ENCODE measurements at regions not wholly inside any gene's neighbourhood (a gene's known extent, or its start where the extent isn't known, plus 50 kb on each side); places are given as distances from the start of the nearest gene placed in this dataset.

GRCh38 chr3:72530426-72530825, 317.8 kb downstream of the SHQ1 start:
- H3K4me1 ChIP-seq (ENCODE audit: control insufficient read depth, insufficient read depth, low read length, poor library complexity, severe bottlenecking) = no peaks in the 10 kb centered on the region
- DNase-seq = no peak
- H3K9me3 ChIP-seq (ENCODE audit: control insufficient read depth, low read length) = no peaks in the 10 kb centered on the region
- H3K27me3 ChIP-seq (replicated peaks; ENCODE audit: control insufficient read depth, insufficient read depth, low read length, poor library complexity, severe bottlenecking) = no peaks in the 10 kb centered on the region
- no peak overlapping the region for H3K4me3 ChIP-seq (ENCODE audit: insufficient read depth, low read depth, low read length, poor library complexity, severe bottlenecking)
- no peaks in the 10 kb centered on the region for H3K36me3 ChIP-seq (ENCODE audit: control insufficient read depth, insufficient read depth, low read length)
- H3K27ac ChIP-seq (ENCODE audit: insufficient read depth, low read length, poor library complexity, severe bottlenecking) = no peak overlapping the region

- no peaks in the 10 kb centered on the region for H3K4me1 ChIP-seq (ENCODE audit: control insufficient read depth, insufficient read depth, low read length, poor library complexity, severe bottlenecking)
- DNase-seq = no peak
- no peak overlapping the region for H3K27ac ChIP-seq (ENCODE audit: insufficient read depth, low read length, poor library complexity, severe bottlenecking)
- H3K36me3 ChIP-seq (ENCODE audit: control insufficient read depth, insufficient read depth, low read length) = no peaks in the 10 kb centered on the region
- no peaks in the 10 kb centered on the region for H3K9me3 ChIP-seq (ENCODE audit: control insufficient read depth, low read length)
- no peak overlapping the region for H3K4me3 ChIP-seq (ENCODE audit: insufficient read depth, low read depth, low read length, poor library complexity, severe bottlenecking)
- no peaks in the 10 kb centered on the region for H3K27me3 ChIP-seq (replicated peaks; ENCODE audit: control insufficient read depth, insufficient read depth, low read length, poor library complexity, severe bottlenecking)
Measured at GRCh38 chr3:72529081-72529480, 319.2 kb downstream of the SHQ1 start.

GRCh38 chr3:72523429-72524151, 324.7 kb downstream of the SHQ1 start:
- no peak overlapping the region for H3K4me3 ChIP-seq (ENCODE audit: insufficient read depth, low read depth, low read length, poor library complexity, severe bottlenecking)
- H3K27me3 ChIP-seq (replicated peaks; ENCODE audit: control insufficient read depth, insufficient read depth, low read length, poor library complexity, severe bottlenecking) = no peaks in the 10 kb centered on the region
- no peaks in the 10 kb centered on the region for H3K9me3 ChIP-seq (ENCODE audit: control insufficient read depth, low read length)
- no peaks in the 10 kb centered on the region for H3K36me3 ChIP-seq (ENCODE audit: control insufficient read depth, insufficient read depth, low read length)
- no peaks in the 10 kb centered on the region for H3K4me1 ChIP-seq (ENCODE audit: control insufficient read depth, insufficient read depth, low read length, poor library complexity, severe bottlenecking)
- DNase-seq = no peak
- no peak overlapping the region for H3K27ac ChIP-seq (ENCODE audit: insufficient read depth, low read length, poor library complexity, severe bottlenecking)

GRCh38 chr3:72520690-72521308, 327.4 kb downstream of the SHQ1 start:
- H3K27ac ChIP-seq (ENCODE audit: insufficient read depth, low read length, poor library complexity, severe bottlenecking) = no peak overlapping the region
- no peak for DNase-seq

GRCh38 chr3:72519946-72520604, 328.2 kb downstream of the SHQ1 start:
- H3K4me1 ChIP-seq (ENCODE audit: control insufficient read depth, insufficient read depth, low read length, poor library complexity, severe bottlenecking) = no peaks in the 10 kb centered on the region
- DNase-seq = no peak
- H3K9me3 ChIP-seq (ENCODE audit: control insufficient read depth, low read length) = no peaks in the 10 kb centered on the region
- no peaks in the 10 kb centered on the region for H3K27me3 ChIP-seq (replicated peaks; ENCODE audit: control insufficient read depth, insufficient read depth, low read length, poor library complexity, severe bottlenecking)
- H3K4me3 ChIP-seq (ENCODE audit: insufficient read depth, low read depth, low read length, poor library complexity, severe bottlenecking) = no peak overlapping the region
- H3K27ac ChIP-seq (ENCODE audit: insufficient read depth, low read length, poor library complexity, severe bottlenecking) = no peak overlapping the region
- no peaks in the 10 kb centered on the region for H3K36me3 ChIP-seq (ENCODE audit: control insufficient read depth, insufficient read depth, low read length)

More at GRCh38 chr3:72520690-72521308, 327.4 kb downstream of the SHQ1 start:
- Histone ChIP-seq H3K36me3 (ENCODE audit: control insufficient read depth, insufficient read depth, low read length) (no peaks in the 10 kb centered on the region), H3K4me1 (ENCODE audit: control insufficient read depth, insufficient read depth, low read length, poor library complexity, severe bottlenecking) (no peaks in the 10 kb centered on the region), H3K4me3 (ENCODE audit: insufficient read depth, low read depth, low read length, poor library complexity, severe bottlenecking) (no peak overlapping the region), H3K9me3 (ENCODE audit: control insufficient read depth, low read length) (no peaks in the 10 kb centered on the region), H3K27me3 (replicated peaks; ENCODE audit: control insufficient read depth, insufficient read depth, low read length, poor library complexity, severe bottlenecking) (no peaks in the 10 kb centered on the region)

- Histone ChIP-seq H3K4me3 (ENCODE audit: insufficient read depth, low read depth, low read length, poor library complexity, severe bottlenecking) (no peak overlapping the region), H3K36me3 (ENCODE audit: control insufficient read depth, insufficient read depth, low read length) (no peaks in the 10 kb centered on the region), H3K9me3 (ENCODE audit: control insufficient read depth, low read length) (no peaks in the 10 kb centered on the region), H3K27me3 (replicated peaks; ENCODE audit: control insufficient read depth, insufficient read depth, low read length, poor library complexity, severe bottlenecking) (no peaks in the 10 kb centered on the region), H3K27ac (ENCODE audit: insufficient read depth, low read length, poor library complexity, severe bottlenecking) (no peak overlapping the region), H3K4me1 (ENCODE audit: control insufficient read depth, insufficient read depth, low read length, poor library complexity, severe bottlenecking) (no peaks in the 10 kb centered on the region)
- no peak for DNase-seq
Measured at GRCh38 chr3:72517921-72518424, 330.3 kb downstream of the SHQ1 start.

GRCh38 chr3:72517336-72517735, 330.9 kb downstream of the SHQ1 start:
- no peak for DNase-seq
- H3K4me3 ChIP-seq (ENCODE audit: insufficient read depth, low read depth, low read length, poor library complexity, severe bottlenecking) = no peak overlapping the region
- no peaks in the 10 kb centered on the region for H3K9me3 ChIP-seq (ENCODE audit: control insufficient read depth, low read length)
- H3K36me3 ChIP-seq (ENCODE audit: control insufficient read depth, insufficient read depth, low read length) = no peaks in the 10 kb centered on the region
- no peaks in the 10 kb centered on the region for H3K27me3 ChIP-seq (replicated peaks; ENCODE audit: control insufficient read depth, insufficient read depth, low read length, poor library complexity, severe bottlenecking)
- no peak overlapping the region for H3K27ac ChIP-seq (ENCODE audit: insufficient read depth, low read length, poor library complexity, severe bottlenecking)
- H3K4me1 ChIP-seq (ENCODE audit: control insufficient read depth, insufficient read depth, low read length, poor library complexity, severe bottlenecking) = no peaks in the 10 kb centered on the region

- H3K4me1 ChIP-seq (ENCODE audit: control insufficient read depth, insufficient read depth, low read length, poor library complexity, severe bottlenecking) = no peaks in the 10 kb centered on the region
- DNase-seq = no peak
- H3K4me3 ChIP-seq (ENCODE audit: insufficient read depth, low read depth, low read length, poor library complexity, severe bottlenecking) = no peak overlapping the region
- H3K36me3 ChIP-seq (ENCODE audit: control insufficient read depth, insufficient read depth, low read length) = no peaks in the 10 kb centered on the region
- no peaks in the 10 kb centered on the region for H3K27me3 ChIP-seq (replicated peaks; ENCODE audit: control insufficient read depth, insufficient read depth, low read length, poor library complexity, severe bottlenecking)
- no peak overlapping the region for H3K27ac ChIP-seq (ENCODE audit: insufficient read depth, low read length, poor library complexity, severe bottlenecking)
- H3K9me3 ChIP-seq (ENCODE audit: control insufficient read depth, low read length) = no peaks in the 10 kb centered on the region
Measured at GRCh38 chr3:72516361-72516760, 331.9 kb downstream of the SHQ1 start.

- H3K9me3 ChIP-seq (ENCODE audit: control insufficient read depth, low read length) = no peaks in the 10 kb centered on the region
- H3K4me1 ChIP-seq (ENCODE audit: control insufficient read depth, insufficient read depth, low read length, poor library complexity, severe bottlenecking) = no peaks in the 10 kb centered on the region
- H3K27me3 ChIP-seq (replicated peaks; ENCODE audit: control insufficient read depth, insufficient read depth, low read length, poor library complexity, severe bottlenecking) = no peaks in the 10 kb centered on the region
- no peak for DNase-seq
- H3K27ac ChIP-seq (ENCODE audit: insufficient read depth, low read length, poor library complexity, severe bottlenecking) = no peak overlapping the region
- no peaks in the 10 kb centered on the region for H3K36me3 ChIP-seq (ENCODE audit: control insufficient read depth, insufficient read depth, low read length)
- H3K4me3 ChIP-seq (ENCODE audit: insufficient read depth, low read depth, low read length, poor library complexity, severe bottlenecking) = no peak overlapping the region
Measured at GRCh38 chr3:72515941-72516340, 332.3 kb downstream of the SHQ1 start.

- H3K27ac ChIP-seq (ENCODE audit: insufficient read depth, low read length, poor library complexity, severe bottlenecking) = no peak overlapping the region
- H3K9me3 ChIP-seq (ENCODE audit: control insufficient read depth, low read length) = no peaks in the 10 kb centered on the region
- no peaks in the 10 kb centered on the region for H3K36me3 ChIP-seq (ENCODE audit: control insufficient read depth, insufficient read depth, low read length)
Measured at GRCh38 chr3:72515281-72515680, 333.0 kb downstream of the SHQ1 start.

More at GRCh38 chr3:72515281-72515680, 333.0 kb downstream of the SHQ1 start:
- H3K27me3 ChIP-seq (replicated peaks; ENCODE audit: control insufficient read depth, insufficient read depth, low read length, poor library complexity, severe bottlenecking) = no peaks in the 10 kb centered on the region
- no peak for DNase-seq
- H3K4me3 ChIP-seq (ENCODE audit: insufficient read depth, low read depth, low read length, poor library complexity, severe bottlenecking) = no peak overlapping the region
- H3K4me1 ChIP-seq (ENCODE audit: control insufficient read depth, insufficient read depth, low read length, poor library complexity, severe bottlenecking) = no peaks in the 10 kb centered on the region
